ENCODE measurements at regions not wholly inside any gene's neighbourhood (a gene's known extent, or its start where the extent isn't known, plus 50 kb on each side); places are given as distances from the start of the nearest gene placed in this dataset.
"Not testable (repeated sequence)": the region's sequence is repeated elsewhere in the genome, so short reads cannot be mapped to it uniquely, and the experiment has no call there.

DNA sequence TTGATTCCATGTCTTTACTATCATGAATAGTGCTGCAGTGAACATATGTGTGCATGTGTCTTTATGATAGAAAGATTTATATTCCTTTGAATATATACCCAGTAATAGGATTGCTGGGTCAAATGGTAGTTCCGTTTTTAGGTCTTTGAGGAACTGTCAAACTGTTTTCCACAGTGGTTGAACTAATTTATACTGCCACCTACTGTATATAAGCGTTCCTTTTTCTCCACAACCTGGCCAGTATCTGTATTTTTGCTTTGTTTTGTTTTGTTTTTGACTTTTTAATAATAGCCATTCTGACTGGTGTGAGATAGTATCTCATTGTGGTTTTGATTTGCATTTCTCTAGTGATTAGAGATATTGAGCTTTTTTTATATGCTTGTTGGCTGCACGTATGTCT is 641.6 kb downstream of the SUCLG1 start:
- no peak overlapping the region for H3K27ac ChIP-seq (ENCODE audit: low read length)

DNA sequence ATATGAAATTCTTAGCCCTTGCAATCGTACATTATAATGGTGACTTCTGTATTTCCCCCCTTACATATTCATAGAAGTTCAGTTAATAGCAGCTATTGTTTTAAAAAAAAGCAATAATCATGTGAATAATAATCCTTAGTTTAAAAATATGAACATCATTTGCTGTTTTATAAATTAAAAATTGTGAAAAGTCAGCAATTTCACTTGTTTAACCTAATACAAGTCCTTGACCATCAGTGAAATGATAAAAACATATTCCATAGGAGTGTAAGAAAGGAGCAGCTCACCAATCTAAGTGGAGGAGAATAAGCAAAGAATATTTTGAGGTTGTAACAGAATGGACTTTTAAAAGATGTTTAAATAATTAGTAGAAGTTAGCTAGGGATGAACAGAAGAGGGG is 650.2 kb downstream of the SUCLG1 start:
- Histone ChIP-seq H3K9me3 (ENCODE audit: control insufficient read depth in 2 of 2, low read length in 2 of 2) (no peaks in the 10 kb centered on the region), H3K36me3 (ENCODE audit: control insufficient read depth in 2 of 2, insufficient read depth in 2 of 2, low read length in 2 of 2) (no peaks in the 10 kb centered on the region), H3K4me3 (ENCODE audit: low read length in 2 of 2) (no peak overlapping the region), H3K27me3 (ENCODE audit: control insufficient read depth in 1 of 2, insufficient read depth in 2 of 2, low read length in 2 of 2) (no peaks in the 10 kb centered on the region), H3K27ac (ENCODE audit: low read length) (no peak overlapping the region), H3K9ac (ENCODE audit: low read length in 2 of 2) (no peak overlapping the region), H3K4me1 (ENCODE audit: control insufficient read depth, insufficient read depth, low read length) (no peaks in the 10 kb centered on the region)

More for the DNA sequence above, 641.6 kb downstream of the SUCLG1 start:
- Histone ChIP-seq H3K4me1 (ENCODE audit: control insufficient read depth, insufficient read depth, low read length) (no peaks in the 10 kb centered on the region), H3K4me3 (ENCODE audit: low read length in 2 of 2) (no peak overlapping the region), H3K36me3 (ENCODE audit: control insufficient read depth in 2 of 2, insufficient read depth in 2 of 2, low read length in 2 of 2) (no peaks in the 10 kb centered on the region), H3K9ac (ENCODE audit: low read length in 2 of 2) (no peak overlapping the region), H3K9me3 (ENCODE audit: control insufficient read depth in 2 of 2, low read length in 2 of 2) (no peaks in the 10 kb centered on the region), H3K27me3 (ENCODE audit: control insufficient read depth in 1 of 2, insufficient read depth in 2 of 2, low read length in 2 of 2) (no peaks in the 10 kb centered on the region)

DNA sequence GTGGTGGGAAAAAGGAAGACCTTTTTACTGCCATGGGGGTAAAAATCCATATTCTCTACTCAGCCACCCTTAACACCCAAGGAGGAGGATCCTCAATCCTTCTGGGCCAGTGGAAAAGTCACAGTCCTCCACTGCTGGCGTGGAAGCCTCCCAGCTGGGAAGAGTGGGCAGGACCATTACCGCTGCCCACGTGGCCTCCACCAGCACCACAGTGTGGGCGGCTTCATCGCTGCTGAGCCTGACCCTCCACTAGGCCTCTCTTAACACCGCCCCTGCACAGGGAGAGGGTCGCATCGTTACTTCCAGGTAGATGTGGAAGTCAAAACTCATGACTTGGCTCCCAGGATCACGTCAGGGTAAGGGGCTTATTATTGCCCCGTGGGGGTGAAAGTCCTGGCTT is 656.5 kb downstream of the SUCLG1 start:
- H3K27ac ChIP-seq (ENCODE audit: low read length) = no peak overlapping the region
- peaks cover 0 to 2% of the 10 kb centered on the region in 2 donors for H3K9me3 ChIP-seq (ENCODE audit: control insufficient read depth in 2 of 2, low read length in 2 of 2)
- H3K9ac ChIP-seq (ENCODE audit: low read length in 2 of 2) = no peak overlapping the region
- H3K36me3 ChIP-seq (ENCODE audit: control insufficient read depth in 2 of 2, insufficient read depth in 2 of 2, low read length in 2 of 2) = no peaks in the 10 kb centered on the region
- H3K27me3 ChIP-seq (ENCODE audit: control insufficient read depth in 1 of 2, insufficient read depth in 2 of 2, low read length in 2 of 2) = no peaks in the 10 kb centered on the region
- no peaks in the 10 kb centered on the region for H3K4me1 ChIP-seq (ENCODE audit: control insufficient read depth, insufficient read depth, low read length)
- no peak overlapping the region for H3K4me3 ChIP-seq (ENCODE audit: low read length in 2 of 2)

DNA sequence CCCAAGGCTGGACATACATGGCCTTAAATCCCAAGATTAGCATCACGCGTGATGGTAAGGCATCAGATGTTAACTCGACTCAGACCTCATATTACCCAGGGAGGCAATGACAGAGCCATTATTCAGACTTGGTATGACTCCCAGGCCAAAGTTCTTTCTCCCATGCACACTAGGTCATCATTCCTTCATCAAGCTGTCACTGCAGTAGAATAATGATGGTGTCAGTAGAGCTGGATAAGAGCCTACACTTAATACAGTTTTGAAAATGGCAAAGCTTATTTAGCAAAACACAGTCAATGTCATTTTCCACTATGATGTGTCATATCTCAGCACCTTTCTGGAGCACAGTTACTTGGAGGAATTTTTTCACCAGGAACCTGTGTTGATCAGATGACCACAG is 663.3 kb downstream of the SUCLG1 start:
- Histone ChIP-seq H3K9ac (ENCODE audit: low read length in 2 of 2) (no peak overlapping the region), H3K27ac (ENCODE audit: low read length) (no peak overlapping the region), H3K4me1 (ENCODE audit: control insufficient read depth, insufficient read depth, low read length) (no peaks in the 10 kb centered on the region), H3K4me3 (ENCODE audit: low read length in 2 of 2) (no peak overlapping the region), H3K27me3 (ENCODE audit: control insufficient read depth in 1 of 2, insufficient read depth in 2 of 2, low read length in 2 of 2) (no peaks in the 10 kb centered on the region), H3K36me3 (ENCODE audit: control insufficient read depth in 2 of 2, insufficient read depth in 2 of 2, low read length in 2 of 2) (no peaks in the 10 kb centered on the region), H3K9me3 (ENCODE audit: control insufficient read depth in 2 of 2, low read length in 2 of 2) (no peaks in the 10 kb centered on the region)

DNA sequence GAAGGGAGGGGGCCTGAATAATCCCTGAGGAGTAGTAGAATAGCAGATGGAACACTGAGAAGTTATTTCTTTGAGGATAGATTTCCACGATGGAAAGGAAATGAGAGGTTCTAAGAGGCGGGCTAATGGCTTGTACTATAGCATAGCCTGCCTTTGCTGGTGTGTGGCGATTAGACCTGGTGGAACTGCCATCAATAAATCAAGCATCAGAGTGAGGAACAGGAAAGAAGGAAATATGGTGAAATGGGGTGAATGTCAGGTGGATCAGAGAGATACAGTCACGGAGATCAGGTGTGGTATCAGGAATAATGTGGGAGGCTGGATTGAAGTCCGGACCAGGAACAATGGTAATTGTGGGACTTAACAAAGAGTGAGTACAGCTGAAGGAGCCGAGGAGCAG is 668.6 kb downstream of the SUCLG1 start:
- not testable (repeated sequence) for H3K4me3 ChIP-seq (ENCODE audit: low read length in 2 of 2); H3K9ac ChIP-seq (ENCODE audit: low read length in 2 of 2); H3K27ac ChIP-seq (ENCODE audit: low read length); H3K36me3 ChIP-seq (ENCODE audit: control insufficient read depth in 2 of 2, insufficient read depth in 2 of 2, low read length in 2 of 2); H3K4me1 ChIP-seq (ENCODE audit: control insufficient read depth, insufficient read depth, low read length); H3K9me3 ChIP-seq (ENCODE audit: control insufficient read depth in 2 of 2, low read length in 2 of 2); H3K27me3 ChIP-seq (ENCODE audit: control insufficient read depth in 1 of 2, insufficient read depth in 2 of 2, low read length in 2 of 2)

DNA sequence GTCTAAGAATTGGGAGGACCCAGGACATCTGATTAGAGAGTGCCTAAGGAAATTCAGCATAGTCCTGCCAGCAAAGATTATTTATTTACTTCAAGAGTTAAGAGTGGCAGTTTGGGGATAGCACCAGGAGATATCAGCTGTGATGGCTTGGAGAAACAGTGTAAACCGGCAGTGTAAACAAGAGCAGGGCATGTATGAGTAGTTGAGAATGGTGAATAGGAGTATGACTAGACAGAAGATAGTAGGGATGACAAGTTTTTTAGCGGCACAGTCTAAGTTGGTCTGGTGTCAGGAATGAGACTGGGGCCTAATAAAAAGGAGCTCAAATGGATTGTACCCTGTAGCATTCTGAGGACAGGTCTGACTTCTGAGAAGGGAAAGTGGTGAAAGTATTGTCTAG is 669.4 kb downstream of the SUCLG1 start:
- H3K27me3 ChIP-seq (ENCODE audit: control insufficient read depth in 1 of 2, insufficient read depth in 2 of 2, low read length in 2 of 2); H3K9me3 ChIP-seq (ENCODE audit: control insufficient read depth in 2 of 2, low read length in 2 of 2); H3K36me3 ChIP-seq (ENCODE audit: control insufficient read depth in 2 of 2, insufficient read depth in 2 of 2, low read length in 2 of 2); H3K4me1 ChIP-seq (ENCODE audit: control insufficient read depth, insufficient read depth, low read length); H3K4me3 ChIP-seq (ENCODE audit: low read length in 2 of 2); H3K9ac ChIP-seq (ENCODE audit: low read length in 2 of 2); H3K27ac ChIP-seq (ENCODE audit: low read length): not testable (repeated sequence)

DNA sequence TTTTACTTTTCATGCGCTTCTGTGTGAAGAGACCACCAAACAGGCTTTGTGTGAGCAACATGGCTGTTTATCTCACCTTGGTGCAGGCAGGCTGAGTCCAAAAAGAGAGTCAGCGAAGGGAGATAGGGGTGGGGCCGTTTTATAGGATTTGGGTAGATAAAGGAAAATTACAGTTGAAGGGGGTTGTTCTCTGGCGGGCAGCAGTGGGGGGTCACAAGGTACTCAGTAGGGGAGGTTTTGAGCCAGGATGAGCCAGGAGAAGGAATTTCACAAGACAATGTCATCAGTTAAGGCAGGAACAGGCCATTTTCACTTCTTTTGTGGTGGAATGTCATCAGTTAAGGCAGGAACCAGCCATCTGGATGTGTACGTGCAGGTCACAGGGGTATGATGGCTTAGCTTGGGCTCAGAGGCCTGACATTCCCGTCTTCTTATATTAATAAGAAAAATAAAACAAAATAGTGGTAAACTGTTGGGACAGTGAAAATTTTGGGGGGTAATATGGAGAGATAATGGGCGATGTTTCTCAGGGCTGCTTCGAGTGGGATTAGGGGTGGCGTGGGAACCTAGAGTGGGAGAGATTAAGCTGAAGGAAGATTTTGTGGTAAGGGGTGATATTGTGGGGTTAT is 670.0 kb downstream of the SUCLG1 start:
- not testable (repeated sequence) for H3K9me3 ChIP-seq (ENCODE audit: control insufficient read depth in 2 of 2, low read length in 2 of 2); H3K27ac ChIP-seq (ENCODE audit: low read length); H3K36me3 ChIP-seq (ENCODE audit: control insufficient read depth in 2 of 2, insufficient read depth in 2 of 2, low read length in 2 of 2); H3K27me3 ChIP-seq (ENCODE audit: control insufficient read depth in 1 of 2, insufficient read depth in 2 of 2, low read length in 2 of 2); H3K4me3 ChIP-seq (ENCODE audit: low read length in 2 of 2); H3K4me1 ChIP-seq (ENCODE audit: control insufficient read depth, insufficient read depth, low read length); H3K9ac ChIP-seq (ENCODE audit: low read length in 2 of 2)

DNA sequence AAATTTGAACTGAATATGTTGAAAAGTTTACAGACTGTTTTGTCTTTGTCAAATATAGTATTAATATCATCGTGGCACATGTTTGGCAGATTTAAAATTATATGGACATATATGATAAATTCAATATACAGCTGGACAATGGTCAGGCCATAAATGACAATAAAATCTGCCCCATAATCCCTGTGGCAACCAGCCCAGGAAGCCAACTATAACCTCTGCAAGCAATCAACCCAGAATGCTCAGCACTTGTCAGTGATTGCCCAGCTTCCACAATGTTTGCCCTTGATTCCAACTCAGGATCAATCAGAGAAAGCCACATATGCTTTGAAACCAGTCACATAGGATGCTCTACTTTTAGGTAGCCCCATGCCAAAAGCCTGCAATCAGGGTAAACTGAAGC is 671.9 kb downstream of the SUCLG1 start:
- H3K9ac ChIP-seq (ENCODE audit: low read length in 2 of 2) = no peak overlapping the region
- no peaks in the 10 kb centered on the region for H3K36me3 ChIP-seq (ENCODE audit: control insufficient read depth in 2 of 2, insufficient read depth in 2 of 2, low read length in 2 of 2)
- no peaks in the 10 kb centered on the region for H3K27me3 ChIP-seq (ENCODE audit: control insufficient read depth in 1 of 2, insufficient read depth in 2 of 2, low read length in 2 of 2)
- H3K4me1 ChIP-seq (ENCODE audit: control insufficient read depth, insufficient read depth, low read length) = no peaks in the 10 kb centered on the region
- no peak overlapping the region for H3K4me3 ChIP-seq (ENCODE audit: low read length in 2 of 2)
- H3K9me3 ChIP-seq (ENCODE audit: control insufficient read depth in 2 of 2, low read length in 2 of 2) = no peaks in the 10 kb centered on the region
- no peak overlapping the region for H3K27ac ChIP-seq (ENCODE audit: low read length)

DNA sequence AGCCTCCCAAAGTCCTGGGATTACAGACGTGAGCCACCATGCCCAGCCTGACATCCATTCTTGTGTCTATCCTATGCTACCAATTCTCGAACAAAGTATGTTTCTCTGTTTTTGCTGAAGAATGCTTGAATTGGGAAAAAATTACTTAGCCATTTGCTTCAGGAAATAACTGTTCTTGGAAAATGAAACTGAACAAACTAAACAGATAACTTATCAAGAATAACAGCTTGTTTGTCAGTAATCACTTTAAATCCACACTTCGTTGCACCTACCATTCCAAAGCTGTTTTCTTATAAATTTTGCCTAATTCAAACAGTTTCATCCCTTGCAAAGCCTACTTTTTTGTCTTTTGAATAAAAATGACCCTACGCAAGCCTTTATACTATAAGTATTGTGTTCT is 672.9 kb downstream of the SUCLG1 start:
- Histone ChIP-seq H3K27ac (ENCODE audit: low read length) (no peak overlapping the region), H3K9me3 (ENCODE audit: control insufficient read depth in 2 of 2, low read length in 2 of 2) (no peaks in the 10 kb centered on the region), H3K9ac (ENCODE audit: low read length in 2 of 2) (no peak overlapping the region), H3K36me3 (ENCODE audit: control insufficient read depth in 2 of 2, insufficient read depth in 2 of 2, low read length in 2 of 2) (no peaks in the 10 kb centered on the region), H3K27me3 (ENCODE audit: control insufficient read depth in 1 of 2, insufficient read depth in 2 of 2, low read length in 2 of 2) (no peaks in the 10 kb centered on the region), H3K4me3 (ENCODE audit: low read length in 2 of 2) (no peak overlapping the region), H3K4me1 (ENCODE audit: control insufficient read depth, insufficient read depth, low read length) (no peaks in the 10 kb centered on the region)

DNA sequence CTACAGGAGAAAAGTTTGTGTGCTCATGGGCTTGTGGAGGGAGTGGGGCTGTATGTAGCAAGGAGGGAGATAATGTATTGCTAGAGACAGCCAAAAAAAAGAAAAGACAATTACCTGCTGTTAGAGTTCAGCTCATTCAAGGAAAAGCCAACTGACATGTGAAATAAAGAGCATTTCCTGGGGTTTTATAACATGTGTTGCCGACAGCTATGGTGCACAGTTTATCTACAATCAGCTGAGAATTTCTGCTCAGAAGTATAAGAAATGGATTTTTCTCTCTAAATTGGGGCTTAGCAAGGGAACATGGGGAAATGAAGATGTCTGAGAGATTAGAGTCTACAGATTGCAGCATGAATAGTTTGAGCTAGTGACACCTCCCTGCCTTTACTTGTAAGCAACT is 674.1 kb downstream of the SUCLG1 start:
- Histone ChIP-seq H3K27ac (ENCODE audit: low read length) (no peak overlapping the region), H3K27me3 (ENCODE audit: control insufficient read depth in 1 of 2, insufficient read depth in 2 of 2, low read length in 2 of 2) (no peaks in the 10 kb centered on the region), H3K9me3 (ENCODE audit: control insufficient read depth in 2 of 2, low read length in 2 of 2) (no peaks in the 10 kb centered on the region), H3K4me1 (ENCODE audit: control insufficient read depth, insufficient read depth, low read length) (no peaks in the 10 kb centered on the region), H3K9ac (ENCODE audit: low read length in 2 of 2) (no peak overlapping the region), H3K4me3 (ENCODE audit: low read length in 2 of 2) (no peak overlapping the region), H3K36me3 (ENCODE audit: control insufficient read depth in 2 of 2, insufficient read depth in 2 of 2, low read length in 2 of 2) (no peaks in the 10 kb centered on the region)

DNA sequence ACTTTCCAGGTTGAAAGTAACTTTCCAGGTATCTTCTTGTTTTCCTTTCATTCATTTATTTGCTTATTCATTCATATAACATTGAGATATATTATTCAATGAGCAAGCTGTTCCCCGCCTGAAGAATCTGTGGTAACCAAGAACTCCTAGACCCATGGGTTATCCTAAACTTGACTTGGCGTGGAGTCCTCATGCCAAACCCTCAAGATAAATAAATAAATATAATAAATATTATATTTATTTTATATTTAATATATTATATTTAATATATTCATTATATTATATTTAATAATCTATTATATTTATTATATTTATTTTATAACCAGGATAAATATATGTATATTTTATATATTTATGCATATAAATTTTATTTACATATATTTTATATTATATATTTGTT is 674.8 kb downstream of the SUCLG1 start:
- Histone ChIP-seq H3K4me1 (ENCODE audit: control insufficient read depth, insufficient read depth, low read length) (no peaks in the 10 kb centered on the region), H3K36me3 (ENCODE audit: control insufficient read depth in 2 of 2, insufficient read depth in 2 of 2, low read length in 2 of 2) (no peaks in the 10 kb centered on the region), H3K27ac (ENCODE audit: low read length) (no peak overlapping the region), H3K9ac (ENCODE audit: low read length in 2 of 2) (no peak overlapping the region), H3K9me3 (ENCODE audit: control insufficient read depth in 2 of 2, low read length in 2 of 2) (no peaks in the 10 kb centered on the region), H3K27me3 (ENCODE audit: control insufficient read depth in 1 of 2, insufficient read depth in 2 of 2, low read length in 2 of 2) (no peaks in the 10 kb centered on the region), H3K4me3 (ENCODE audit: low read length in 2 of 2) (no peak overlapping the region)

Measured in stomach smooth muscle (tissue), 2 donors.